GM18526 (cell line): ENCODE measurements at regions not wholly inside any gene's neighbourhood (a gene's known extent, or its start where the extent isn't known, plus 50 kb on each side); places are given as distances from the start of the nearest gene placed in this dataset.

Experiments used
- POLR2A ChIP-seq: IDR thresholded peaks from 3 replicates; pipeline ENCODE4 v1.6.1; 2011; ENCODE audit not compliant: insufficient read length; ENCODE audit errors: extremely low read depth

DNA sequence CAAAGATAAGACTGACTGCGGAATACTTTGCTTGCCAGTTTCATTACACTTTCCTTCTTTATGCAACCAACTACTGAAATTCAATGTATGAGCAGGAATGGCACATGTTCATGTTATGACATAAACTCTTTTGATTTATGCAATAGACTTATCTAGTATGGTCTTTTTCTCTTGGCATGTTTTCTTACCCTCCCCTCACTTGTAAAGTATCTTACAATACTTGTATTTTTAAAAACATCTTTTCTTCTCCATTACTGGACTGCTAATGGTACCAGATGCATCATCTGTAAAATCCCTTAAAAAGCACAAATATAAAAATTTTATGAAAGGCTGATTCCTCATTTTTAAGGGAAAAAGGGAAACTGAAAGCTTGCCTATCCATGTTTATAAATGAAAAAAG, 373.8 kb downstream of the ZEB2 start:
- no peak for TF ChIP-seq POLR2A

DNA sequence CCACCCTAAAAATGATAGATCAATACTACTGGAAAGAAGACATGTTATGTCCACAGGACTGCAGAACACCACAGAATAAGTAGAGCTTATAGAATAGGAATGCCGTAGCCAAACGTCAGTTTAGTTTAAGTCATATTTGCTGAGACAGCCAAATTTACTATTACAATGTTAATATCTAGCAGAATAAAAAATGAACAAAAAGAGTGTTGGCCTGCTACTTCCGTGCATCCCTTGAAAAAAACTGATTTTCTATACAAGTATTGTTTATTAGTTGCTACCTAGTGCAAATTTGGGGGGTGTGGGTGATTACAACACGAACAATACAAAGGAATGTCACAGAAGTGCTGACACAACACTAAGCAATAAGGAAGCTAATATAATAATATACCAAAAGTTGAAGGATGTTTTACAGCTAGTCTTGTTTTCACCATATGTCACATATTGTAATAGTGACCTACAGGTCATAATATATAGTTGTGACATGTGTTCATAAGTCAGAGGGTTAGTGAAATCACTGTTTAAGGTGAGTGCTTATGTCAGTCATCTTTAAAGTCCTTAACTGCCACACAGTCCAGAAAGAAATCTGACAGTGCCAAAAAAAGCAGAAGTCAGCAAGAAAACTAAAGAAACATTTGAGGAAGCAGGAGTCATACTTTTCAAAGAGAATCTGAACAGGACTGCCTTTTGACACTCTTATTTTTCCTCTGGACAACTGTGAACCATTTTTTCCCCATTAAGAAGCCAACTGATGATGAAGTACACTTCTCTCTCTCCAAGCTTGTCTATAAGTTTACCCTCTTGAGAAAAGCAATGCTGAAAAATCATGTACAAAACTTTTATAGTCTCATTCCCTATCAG, 376.4 kb downstream of the ZEB2 start:
- no peak for TF ChIP-seq POLR2A

DNA sequence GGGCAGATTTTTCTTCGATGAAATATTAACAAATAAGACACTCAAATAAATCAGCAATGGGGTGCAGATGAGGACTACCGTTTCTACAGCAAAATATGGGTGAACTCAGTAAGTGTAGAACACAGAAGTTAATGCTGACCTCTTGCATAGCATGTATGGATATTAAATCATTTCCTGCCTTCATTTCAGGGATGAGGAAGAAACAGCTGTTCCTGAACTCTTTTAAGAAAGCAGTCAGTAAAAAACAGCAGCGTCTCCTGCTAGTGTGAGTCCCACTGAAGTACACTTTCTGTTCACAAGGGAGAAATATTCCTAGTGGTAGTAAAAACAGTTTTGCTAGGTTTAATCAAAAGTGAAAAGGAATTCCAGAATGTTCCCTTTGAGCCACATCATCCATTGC, 379.0 kb downstream of the ZEB2 start:
- no peak for TF ChIP-seq POLR2A

DNA sequence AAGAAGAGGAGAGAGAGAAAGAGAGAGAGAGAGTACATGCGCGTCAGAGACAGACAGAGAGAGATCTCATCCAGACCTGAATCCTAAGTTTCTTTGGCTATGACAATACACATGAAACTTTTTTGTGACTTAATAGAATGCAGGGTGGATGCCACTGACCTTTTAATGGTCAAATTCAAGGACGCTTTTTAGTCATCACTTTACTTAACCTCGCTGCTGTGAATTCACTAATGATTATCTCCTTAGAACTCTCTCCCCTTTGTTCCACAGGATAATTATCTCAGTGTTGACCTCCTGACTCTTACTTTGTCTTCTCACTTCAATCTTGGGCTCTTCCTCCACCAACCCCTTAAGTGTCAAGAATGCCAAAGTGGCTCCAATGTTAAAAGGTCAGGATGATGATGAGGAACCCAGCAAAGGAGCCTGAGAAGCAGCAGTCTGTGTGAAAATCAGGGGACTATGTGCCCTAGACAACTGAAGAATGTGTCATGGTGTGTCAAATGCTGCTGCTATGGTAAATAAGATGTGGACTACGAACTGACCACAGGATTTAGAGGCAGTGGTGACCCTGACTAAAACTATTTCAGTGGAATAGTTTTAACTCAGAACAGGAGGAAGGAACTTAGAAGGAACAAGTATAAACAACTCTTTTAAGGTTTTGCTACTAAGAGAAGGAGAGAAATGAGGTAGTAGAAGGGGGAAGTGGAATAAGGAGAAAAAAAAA, 382.1 kb downstream of the ZEB2 start:
- TF ChIP-seq POLR2A = no peak

DNA sequence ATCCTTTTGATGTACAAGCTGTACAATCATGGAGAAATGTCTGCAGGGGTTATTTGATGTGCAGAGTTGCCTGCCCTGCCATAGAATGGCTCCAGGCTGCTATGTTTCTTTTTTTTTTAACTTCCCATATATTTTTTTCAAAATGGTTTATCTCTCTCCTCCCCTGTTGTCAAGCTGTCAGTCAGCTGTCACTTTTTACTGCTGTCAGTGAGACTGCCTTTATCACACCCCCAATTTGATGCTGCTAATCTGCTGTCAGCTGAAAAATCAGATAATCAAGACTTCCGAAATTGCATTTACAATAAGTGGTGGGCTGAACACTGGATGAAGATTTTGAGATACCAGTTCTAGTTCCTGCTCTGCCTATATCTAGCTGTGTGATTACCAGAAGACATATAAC, 382.6 kb downstream of the ZEB2 start:
- TF ChIP-seq POLR2A = no peak

DNA sequence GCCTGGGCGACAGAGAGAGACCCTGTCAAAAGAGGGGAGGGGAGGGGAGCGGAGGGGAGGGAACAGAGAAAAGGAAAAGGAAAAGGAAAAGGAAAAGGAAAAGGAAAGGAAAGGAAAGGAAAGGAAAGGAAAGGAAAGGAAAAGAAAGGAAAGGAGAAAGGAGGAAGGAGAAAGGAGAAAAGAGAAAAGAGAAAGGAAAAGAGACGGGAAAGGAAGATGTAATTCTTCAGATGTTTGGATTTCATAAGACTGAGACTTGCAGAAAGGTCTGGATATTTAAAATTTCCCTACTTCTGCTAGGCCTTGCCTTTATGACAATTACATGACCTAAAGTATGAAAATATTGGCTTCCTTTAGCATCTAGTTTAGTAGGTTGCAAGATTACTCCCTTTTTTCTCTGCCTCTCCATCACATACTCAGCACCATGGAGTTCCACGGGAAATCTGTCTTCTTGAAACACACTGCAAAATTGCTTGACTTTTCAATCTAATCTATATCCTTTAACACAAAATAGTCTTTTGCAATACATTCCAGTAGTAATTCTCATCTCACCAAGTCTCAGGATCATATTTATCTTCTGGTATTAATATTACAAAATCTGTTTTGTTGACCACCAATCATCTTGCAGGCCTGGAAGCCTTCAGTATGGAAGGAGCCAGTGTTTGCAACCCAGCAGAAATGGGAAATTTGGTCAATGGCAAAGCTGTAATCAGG, 383.5 kb downstream of the ZEB2 start:
- no peak for TF ChIP-seq POLR2A

DNA sequence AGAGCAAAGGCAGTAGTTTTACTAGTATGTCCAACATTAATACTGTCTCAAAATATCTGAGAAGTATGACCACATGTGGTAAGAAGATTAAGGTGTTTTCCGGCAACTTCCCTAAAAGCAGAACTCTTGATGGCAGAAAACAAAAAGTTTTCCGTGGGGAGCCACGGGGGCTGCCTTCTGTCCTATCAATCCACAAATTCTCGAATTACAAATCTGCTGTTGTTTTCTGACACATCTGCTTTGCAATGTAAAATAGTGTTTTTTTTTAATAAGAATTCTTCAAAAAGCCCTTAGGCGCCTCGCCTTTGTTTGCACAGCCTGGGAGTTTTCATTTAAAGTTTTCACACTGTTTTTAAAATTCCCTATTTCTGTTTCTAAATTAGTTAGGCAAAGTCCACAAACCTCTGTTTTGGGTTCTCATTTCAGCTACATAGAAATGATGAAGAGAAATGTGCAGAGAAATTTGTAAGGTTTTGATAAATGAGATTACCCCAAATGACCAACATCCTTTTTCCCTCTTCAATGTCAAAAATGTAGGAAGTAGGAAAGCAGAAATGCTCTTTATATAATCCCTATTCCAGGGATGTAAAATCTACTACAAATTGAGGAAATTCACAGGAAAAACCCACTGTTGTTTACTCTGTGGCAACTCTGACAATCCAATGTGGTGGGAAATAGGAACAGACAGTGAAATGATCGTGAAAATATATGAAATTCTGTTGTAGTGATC, 385.8 kb downstream of the ZEB2 start:
- no peak for TF ChIP-seq POLR2A

DNA sequence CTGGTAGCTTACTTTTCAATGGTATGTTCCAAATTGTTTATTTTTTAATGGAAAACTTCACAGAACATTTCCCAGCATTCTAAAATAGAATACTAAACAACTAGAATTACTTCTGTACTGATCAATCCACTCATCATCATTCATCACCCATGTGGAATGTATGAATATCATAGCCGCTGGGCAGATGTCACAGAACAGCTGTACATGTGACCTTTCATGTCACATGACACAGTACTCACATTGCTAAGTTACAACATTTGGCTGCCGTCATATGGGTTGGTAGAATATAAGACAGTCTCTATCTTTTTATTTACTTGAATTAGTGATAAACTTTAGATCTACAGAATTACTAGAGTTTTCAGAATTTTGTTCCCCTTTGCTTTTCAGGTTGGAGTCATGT, 387.6 kb downstream of the ZEB2 start:
- no peak for TF ChIP-seq POLR2A

DNA sequence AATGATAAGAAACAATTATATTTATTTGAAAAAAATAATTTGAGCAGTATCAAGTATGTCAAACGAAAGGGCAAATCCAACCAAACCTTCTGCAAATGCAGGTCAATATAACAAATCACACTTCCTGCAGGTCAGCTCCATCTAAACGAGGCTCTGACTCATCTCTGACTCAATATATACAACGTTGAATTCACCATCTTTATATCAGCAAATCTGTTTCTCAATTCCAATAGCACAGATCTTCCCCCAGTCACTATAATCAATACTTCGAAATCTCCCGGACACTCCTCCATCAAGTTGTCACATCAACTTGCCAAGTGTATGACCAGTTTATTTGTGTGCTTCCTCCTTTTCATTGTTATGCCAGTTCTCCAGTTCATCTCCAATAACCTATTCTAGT, 388.9 kb downstream of the ZEB2 start:
- TF ChIP-seq POLR2A = no peak

DNA sequence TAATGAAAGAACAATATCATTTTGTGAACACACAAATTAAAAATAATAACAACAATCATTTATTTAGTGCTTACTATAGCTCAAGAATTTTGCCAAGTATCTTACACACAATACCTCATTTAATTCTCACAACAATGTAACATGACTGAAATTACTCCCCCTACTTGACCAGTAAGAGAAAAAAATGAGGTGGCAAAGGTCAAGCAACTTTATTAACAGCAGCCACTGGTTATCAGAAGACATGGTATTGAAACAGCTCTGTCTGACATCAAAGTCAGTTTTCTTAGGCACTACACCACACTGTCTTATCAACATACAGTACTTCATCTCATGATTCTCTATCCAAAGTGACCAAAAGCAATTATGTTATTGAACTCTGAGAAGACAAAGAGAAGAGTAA, 389.4 kb downstream of the ZEB2 start:
- TF ChIP-seq POLR2A = no peak

DNA sequence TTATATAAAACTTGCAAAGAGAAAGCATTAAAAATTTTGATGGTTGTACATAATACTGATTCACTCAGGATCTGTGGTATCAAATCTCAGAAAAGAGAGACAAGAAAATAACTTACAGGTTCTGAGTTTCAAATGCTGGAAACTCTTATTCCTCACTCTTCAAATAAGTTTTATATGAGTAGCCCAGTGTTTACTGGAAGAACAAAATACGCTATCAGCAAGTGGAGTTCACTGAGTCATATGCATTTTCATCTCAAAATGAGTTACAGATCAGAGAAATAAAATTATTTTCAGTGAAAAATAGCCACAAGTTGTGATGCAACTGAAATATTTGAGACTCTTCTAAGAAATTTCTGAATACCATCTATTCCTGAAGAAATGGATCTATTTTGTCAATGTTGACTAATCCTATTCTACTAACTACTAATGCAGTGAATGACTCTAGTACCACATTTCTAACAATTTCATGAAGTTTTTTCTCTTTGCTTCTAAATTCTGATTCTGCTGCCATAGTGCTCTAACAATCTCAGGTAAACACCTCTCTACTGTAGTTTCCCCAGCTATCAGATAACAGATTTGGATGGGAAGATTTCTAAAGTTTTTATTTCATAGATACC, 391.7 kb downstream of the ZEB2 start:
- TF ChIP-seq POLR2A = no peak

DNA sequence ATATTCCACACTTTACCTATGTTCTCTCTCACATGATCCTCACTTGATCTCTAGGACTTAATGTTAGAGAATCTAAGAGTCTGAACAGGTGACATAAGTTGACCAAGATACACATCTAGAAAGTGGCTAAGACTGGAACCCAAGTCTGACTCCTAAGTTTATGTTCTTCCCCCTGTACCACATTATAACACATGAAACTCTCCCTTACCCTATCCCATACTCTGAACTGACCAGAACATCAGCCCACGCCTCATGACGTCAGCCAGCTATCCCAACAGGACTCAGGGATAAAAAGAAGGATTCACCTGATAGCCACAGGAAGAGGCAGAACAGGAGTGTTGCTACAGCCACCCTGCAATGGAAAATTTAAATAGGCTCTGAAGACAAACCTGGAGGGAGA, 392.2 kb downstream of the ZEB2 start:
- TF ChIP-seq POLR2A = no peak

DNA sequence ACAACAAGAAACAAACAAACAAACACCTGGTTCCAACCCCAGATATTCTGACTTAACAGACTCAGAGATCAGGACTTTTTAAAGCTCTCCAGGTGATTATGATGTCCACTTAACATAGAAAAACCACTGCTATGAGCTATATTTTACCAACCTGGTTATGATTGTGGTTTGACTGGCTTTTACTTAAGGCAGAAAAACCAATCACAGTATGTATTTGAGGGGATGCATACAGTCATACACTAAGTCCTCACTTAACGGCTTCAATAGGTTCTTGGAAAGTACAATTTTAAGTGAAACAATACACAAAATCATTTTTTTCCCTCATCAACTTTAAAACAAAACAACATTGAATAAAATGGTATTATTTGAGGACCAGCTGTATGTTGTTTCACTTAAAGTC, 393.6 kb downstream of the ZEB2 start:
- no peak for TF ChIP-seq POLR2A

DNA sequence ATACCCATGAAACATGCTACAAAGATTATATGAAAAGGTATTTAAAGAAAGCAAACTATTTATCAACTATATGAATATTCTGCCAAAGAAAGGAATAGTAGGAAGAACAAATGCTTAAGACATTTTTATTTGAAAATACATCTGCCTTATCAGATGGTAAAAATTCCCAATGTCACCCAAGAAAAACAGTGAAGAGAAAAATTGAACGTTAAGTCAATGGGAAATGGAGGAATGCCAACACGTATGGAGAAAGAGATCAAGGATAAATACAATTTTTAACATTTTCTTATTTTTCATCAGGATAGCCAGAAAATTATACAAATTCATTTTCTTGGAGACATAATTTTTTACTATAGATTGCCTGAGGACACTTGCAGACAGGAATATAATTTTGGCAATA, 394.2 kb downstream of the ZEB2 start:
- no peak for TF ChIP-seq POLR2A

DNA sequence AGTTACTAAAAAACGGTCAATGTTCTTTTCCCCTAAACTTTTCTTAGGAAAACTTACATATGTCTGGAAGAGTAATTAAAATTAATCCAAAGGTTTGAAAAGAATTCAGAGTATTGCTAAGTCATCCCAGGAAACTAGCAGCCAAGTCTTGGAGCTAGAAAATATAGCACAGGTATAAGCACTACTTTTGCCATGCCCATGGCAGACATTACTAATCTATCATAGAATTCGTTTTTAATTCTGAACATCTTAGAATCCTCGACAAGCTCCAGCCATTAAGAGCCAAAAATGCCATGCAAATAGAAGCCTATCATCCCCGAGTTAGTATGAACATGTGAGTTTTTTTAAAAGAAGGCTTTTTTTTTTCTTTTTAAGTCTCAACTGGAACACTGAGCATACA, 395.0 kb downstream of the ZEB2 start:
- TF ChIP-seq POLR2A = no peak
